BE2C (cell line): ENCODE measurements at regions not wholly inside any gene's neighbourhood (a gene's known extent, or its start where the extent isn't known, plus 50 kb on each side); places are given as distances from the start of the nearest gene placed in this dataset.

Source experiments
- DNase-seq: peaks from one replicate; pipeline ENCODE4 v3.0.0-alpha.2; 2020
- H3K27me3 ChIP-seq: fragments of 250-450 bp; sonication (Bioruptor Pico); 2 replicates; pipeline ENCODE4 v1.5.1; 2020; ENCODE audit warnings: mild to moderate bottlenecking
- H3K36me3 ChIP-seq: fragments of 250-450 bp; sonication (Bioruptor Pico); 2 replicates; pipeline ENCODE4 v1.5.1; 2020; ENCODE audit warnings: mild to moderate bottlenecking
- H3K4me1 ChIP-seq: fragments of 250-450 bp; sonication (Bioruptor Pico); 2 replicates; pipeline ENCODE4 v1.5.1; 2020
- H3K4me3 ChIP-seq: 2 replicates; pipeline ENCODE4 v1.5.1; 2011; ENCODE audit warnings: low read depth, low read length
- H3K9me3 ChIP-seq: fragments of 250-450 bp; sonication (Bioruptor Pico); 2 replicates; pipeline ENCODE4 v1.5.1; 2020
- CTCF ChIP-seq: IDR thresholded peaks from 2 replicates; pipeline ENCODE4 v1.5.1; 2012; ENCODE audit warnings: mild to moderate bottlenecking, low read depth, low read length

- DNase-seq, result no peak
- no peak overlapping the region for H3K4me3 ChIP-seq
- no peaks in the 10 kb centered on the region for H3K36me3 ChIP-seq
- no peaks in the 10 kb centered on the region for H3K4me1 ChIP-seq
- H3K9me3 ChIP-seq, result no peaks in the 10 kb centered on the region
- TF ChIP-seq CTCF, result no peak
- H3K27me3 ChIP-seq, result no peaks in the 10 kb centered on the region
Observed at GRCh38 chrX:57771689-57772088, 91.6 kb upstream of the NLRP2B start.

DNA sequence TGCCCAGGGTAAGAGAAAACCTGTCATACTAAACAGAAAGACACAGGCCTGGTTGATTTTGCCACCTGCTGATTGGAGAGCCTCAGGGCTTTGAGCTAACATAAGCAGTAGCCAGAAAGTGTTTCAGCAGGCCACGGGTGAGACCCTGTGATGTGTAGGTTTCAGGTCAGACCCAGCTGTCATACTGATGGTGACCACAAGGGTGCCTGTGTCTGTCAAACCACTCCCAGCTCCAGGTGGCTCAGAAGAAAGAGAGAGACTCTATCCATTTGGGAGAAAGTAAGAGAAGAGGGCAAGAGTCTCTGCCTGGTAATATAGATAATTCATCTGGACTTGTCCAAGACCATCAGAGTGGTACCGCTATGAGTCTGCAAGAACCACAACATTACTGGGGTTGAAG is 72.8 kb upstream of the NLRP2B start:
- no peak for TF ChIP-seq CTCF
- no peak for DNase-seq
- no peaks in the 10 kb centered on the region for H3K9me3 ChIP-seq
- no peaks in the 10 kb centered on the region for H3K4me1 ChIP-seq
- no peaks in the 10 kb centered on the region for H3K27me3 ChIP-seq
- no peak overlapping the region for H3K4me3 ChIP-seq
- H3K36me3 ChIP-seq, result no peaks in the 10 kb centered on the region

- Histone ChIP-seq H3K36me3 (no peaks in the 10 kb centered on the region), H3K27me3 (no peaks in the 10 kb centered on the region), H3K4me3 (no peak overlapping the region), H3K4me1 (no peaks in the 10 kb centered on the region), H3K9me3 (no peaks in the 10 kb centered on the region)
- no peak for TF ChIP-seq CTCF
- no peak for DNase-seq
Observed at GRCh38 chrX:57741107-57741506, 61.0 kb upstream of the NLRP2B start.

DNA sequence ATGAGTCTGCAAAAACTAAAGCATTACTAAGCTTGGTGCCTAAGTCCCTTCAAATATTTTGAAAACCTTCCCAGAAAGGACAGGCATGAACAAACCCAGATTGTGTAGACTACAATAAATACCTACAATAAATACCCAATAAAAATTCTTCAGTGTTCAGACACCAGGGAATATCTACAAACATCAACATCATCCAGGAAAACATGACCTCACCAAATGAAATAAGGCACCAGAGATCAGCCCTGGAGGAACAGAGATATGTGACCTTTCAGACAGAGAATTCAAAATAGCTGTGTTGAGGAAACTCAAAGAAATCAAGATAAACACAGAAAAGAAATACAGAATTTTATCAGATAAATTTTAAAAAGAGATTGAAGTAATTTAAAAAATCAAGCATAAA is 57.8 kb upstream of the NLRP2B start:
- H3K9me3 ChIP-seq, result no peaks in the 10 kb centered on the region
- no peak overlapping the region for H3K4me3 ChIP-seq
- H3K4me1 ChIP-seq, result no peaks in the 10 kb centered on the region
- H3K27me3 ChIP-seq, result no peaks in the 10 kb centered on the region
- H3K36me3 ChIP-seq, result no peaks in the 10 kb centered on the region
- TF ChIP-seq CTCF, result no peak
- DNase-seq, result no peak
